ENCODE measurements at regions not wholly inside any gene's neighbourhood (a gene's known extent, or its start where the extent isn't known, plus 50 kb on each side); places are given as distances from the start of the nearest gene placed in this dataset.

DNA sequence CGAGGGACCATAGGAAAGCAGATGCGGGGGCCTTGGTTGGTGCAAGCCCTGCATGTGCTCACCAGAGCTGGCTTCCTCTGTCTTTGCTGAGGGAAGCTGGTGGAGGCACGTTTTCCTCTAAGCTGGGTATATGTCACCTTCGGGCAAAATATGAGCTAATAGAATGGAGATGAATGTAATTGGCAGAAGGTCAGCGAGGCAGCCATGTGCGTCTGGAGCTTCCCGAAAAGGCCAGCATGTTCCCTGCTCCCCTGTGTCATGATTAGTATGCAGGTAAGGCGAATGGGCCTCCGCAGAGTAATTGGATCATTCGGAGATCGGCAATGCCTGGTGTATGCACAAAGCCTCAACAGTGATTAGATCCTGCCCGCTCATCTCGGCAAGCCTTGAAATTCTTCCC is 806.2 kb upstream of the EEF2KMT start:
- no peak for DNase-seq (ENCODE audit: low read depth)

DNA sequence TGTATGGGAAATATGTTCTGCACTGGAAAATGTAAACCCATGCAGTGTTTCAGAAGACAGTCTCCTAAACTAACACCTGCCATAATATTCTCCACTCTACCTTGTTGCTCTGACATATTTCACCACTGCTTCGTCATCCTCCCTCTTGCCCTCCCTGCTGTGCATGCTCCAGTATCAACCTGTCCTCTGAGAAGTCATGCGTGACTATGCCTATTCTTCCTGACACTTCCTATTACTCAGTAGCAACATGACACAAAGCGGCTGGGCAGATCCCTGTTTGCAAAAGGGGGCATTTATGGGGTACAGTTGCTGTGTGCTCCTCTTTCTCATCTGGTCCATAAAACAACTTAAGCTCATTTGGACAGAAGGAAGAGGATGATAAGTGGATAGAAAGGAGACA is 805.6 kb upstream of the EEF2KMT start:
- no peak for DNase-seq (ENCODE audit: low read depth)

DNA sequence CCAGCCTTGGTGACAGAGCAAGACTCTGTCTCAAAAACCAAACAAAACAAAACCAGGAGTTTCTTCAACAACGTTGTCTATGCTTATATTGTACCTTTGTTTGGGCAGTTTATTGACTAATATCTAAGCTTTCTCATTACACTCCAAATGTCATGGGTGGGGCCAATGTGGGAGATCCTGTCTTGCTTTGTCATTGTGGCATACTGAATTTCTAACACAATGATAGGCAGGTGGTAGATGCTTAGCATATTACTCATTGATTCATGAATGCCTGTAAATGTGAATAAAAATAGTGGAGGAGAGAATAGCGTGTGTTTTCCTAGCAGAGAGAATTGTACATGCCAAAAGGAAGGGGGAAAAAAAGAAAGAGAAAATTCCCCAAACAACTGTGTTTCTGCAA is 802.5 kb upstream of the EEF2KMT start:
- no peak for DNase-seq (ENCODE audit: low read depth)

DNA sequence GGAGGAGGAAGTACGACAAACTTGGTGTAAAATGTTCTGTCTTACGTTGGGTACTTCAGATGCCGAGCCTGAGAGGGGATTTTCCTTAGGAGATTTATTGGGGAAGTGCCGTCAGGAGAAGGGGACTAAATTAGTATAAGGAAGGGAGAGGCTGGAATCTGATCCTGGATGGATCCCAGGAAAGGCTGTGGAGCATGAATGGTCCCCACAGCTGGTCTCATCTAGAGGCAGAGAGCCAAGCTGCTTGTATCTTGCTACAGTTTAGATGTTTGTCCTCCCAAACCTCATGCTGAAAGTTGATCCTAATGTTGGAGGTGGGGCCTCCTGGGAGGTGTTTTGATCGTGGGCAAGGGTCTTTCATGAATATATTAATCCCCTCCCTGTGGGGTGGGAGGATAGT is 798.4 kb upstream of the EEF2KMT start:
- DNase-seq (ENCODE audit: low read depth): no peak

DNA sequence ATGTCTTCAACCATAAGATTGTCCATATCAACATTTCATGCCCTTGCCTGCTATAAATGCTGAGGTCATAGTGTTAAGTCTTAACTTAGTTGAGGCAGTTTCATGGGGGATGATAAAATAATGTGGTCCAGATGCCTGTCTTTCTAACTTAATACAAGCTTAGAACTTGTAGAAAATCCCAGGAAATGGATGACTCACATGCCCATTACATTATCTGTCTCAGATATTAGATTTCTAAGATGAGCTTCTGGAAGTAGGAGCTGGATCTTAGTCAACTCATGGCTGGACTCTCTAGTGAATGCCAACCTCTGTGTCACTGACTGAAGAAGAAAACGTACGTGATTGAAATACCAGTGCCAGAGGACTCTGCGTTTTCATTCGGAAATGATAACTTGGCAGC is 797.5 kb upstream of the EEF2KMT start:
- no peak for DNase-seq (ENCODE audit: low read depth)

DNA sequence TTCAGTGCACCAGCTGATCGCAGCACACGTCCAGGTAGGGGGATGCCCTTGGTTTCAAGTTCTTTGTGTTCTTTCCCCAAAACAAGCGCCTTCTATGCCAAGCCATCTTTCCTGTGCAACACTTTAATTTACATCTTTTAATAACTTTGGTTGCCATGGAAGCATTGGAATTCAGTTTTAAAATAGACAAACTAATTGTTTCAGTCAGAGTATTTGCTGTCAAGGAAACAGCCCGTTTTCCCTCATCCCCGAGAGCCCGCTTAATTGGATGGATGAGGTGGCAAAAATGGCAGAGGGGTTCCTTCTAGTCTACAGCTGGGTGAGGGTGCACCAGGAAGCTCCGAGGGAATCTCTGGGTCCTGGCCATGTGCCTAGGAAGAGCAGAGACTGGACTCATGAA is 793.7 kb upstream of the EEF2KMT start:
- DNase-seq (ENCODE audit: low read depth): no peak

DNA sequence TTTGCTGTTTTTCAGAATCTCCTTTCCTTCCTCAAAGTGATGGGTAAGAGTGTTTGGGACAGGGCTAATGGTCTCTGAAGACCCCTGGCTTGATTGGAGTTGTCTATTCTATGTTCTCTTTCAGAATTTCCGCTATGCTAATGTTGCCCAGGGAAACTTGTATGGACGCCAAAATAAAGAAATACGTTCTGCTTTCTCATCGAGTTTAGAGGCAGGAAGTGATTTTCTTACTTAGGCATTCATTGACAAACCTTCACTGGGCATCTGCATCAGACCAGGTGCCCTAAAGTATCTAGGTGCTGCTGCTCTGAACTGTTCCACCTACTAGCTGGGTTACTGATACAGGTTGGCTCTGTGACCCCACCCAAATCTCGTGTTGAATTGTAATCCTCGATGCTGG is 787.9 kb upstream of the EEF2KMT start:
- no peak for DNase-seq (ENCODE audit: low read depth)

DNA sequence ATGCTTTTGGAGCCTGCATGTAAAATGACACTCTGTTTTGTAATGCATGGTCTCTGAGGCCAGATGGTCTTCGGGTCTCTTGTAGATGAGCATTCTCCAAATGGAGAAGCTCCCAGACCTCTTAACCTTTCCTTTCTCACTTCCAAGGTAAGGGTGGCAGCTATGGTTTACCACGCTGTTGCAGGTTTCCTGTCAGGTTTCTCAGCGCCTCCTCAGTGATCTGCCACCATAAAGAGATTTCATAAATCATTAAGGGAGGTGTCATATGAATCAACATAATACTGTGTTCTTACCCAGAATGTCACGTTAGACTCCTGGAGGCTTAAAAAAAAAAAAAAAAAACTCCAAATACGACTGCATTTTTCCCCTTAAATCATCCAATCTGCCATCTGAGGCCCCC is 787.4 kb upstream of the EEF2KMT start:
- DNase-seq (ENCODE audit: low read depth): no peak

DNA sequence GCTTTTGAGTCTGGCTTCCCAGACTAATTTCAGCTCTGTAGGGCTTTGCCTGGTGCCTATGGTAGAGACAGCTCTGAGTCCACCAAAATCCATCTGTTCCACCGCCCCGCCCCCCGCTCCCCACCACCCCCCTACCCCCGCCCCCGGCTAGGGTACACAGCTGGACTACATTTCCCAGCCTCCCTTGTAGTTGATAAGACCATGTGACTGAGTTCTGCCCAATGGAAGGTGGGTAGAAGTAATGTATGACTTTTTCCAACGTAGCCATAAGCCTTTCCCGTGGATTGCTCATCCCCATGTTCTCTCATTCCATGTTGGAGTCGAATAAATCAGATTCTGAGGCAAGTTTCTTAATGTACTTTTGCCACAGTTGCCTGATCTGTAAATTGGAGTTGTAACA is 786.7 kb upstream of the EEF2KMT start:
- no peak for DNase-seq (ENCODE audit: low read depth)

DNA sequence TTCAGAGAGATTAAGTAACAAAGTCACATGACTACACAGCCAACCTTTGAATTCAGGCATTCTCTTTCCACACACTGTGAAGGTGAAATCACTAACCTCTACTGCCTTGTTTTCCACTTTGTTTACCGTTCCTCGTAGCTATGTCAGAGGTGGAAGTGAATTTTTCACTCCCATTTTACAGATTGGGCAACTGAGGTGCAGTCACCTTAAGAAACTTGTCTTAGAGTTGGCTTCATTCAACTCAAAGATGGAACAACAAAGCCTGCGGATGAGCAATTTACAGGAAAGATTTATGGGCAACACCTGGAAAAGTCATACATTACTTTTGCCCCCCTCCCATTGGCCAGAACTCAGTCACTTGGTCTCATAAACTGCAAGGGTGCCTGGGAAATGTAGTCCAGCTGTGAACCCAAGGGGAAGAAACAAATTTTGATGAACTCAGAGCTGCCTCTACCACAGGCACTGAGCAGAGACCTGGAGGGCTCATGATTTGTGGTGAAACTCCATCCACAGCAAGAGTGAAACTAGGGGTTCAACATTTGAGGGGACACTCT is 784.6 kb upstream of the EEF2KMT start:
- DNase-seq (ENCODE audit: low read depth): no peak

DNA sequence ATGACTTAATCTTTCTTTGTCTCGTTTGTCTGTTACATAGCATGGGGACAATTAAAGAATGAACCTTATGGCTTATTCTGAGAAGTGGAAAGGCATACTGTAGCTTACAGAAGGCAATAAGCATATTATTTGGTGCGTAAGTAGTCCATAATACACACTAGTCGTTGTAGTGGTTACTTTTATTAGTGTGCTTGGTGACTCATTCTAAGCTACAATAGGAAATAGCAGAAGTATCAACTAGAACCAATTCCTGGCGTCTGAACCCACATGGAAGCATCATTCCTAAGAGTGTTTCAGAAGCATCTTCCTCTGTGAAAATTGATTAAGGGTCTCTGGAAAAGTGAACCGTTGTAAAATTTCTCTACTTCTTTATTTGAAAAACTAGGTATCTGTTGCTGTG is 777.8 kb upstream of the EEF2KMT start:
- no peak for DNase-seq (ENCODE audit: low read depth)

DNA sequence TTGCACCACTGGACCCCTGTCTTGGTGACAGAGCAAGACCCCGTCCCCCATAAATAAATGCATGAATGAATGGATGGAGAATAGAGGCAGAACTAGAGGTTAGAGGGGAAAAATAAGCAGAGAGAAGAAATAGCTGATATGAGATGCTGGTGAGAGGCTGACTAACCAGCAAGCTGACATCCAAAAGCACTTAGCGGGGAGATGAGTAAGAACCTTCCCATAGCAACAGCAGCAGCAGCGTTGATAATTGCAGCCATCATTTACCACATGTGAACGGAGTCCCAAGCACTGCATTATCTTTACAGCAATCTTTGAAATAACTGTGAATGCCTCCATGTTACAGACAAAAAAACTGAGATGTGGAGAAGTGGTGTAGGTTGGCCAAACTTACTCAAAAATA is 777.3 kb upstream of the EEF2KMT start:
- no peak for DNase-seq (ENCODE audit: low read depth)

DNA sequence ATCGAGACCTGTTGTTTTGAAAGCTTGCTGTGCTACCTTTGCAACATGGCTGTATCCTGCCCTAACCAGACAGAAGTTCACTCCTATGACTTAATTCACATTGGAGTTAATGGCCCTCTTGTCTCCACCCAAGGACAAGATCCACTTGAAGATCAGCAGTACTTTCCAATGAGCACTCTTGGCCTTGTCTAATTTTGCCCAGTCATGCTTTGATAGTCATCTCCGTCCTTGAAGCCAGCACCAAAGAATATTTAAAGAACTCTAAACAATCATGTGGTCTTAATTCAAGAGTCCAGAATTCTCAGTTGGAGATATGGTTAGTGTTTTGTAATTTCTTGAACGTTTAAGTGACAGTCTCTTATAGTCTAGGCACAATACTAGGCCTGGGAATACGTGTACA is 775.6 kb upstream of the EEF2KMT start:
- DNase-seq (ENCODE audit: low read depth): no peak

DNA sequence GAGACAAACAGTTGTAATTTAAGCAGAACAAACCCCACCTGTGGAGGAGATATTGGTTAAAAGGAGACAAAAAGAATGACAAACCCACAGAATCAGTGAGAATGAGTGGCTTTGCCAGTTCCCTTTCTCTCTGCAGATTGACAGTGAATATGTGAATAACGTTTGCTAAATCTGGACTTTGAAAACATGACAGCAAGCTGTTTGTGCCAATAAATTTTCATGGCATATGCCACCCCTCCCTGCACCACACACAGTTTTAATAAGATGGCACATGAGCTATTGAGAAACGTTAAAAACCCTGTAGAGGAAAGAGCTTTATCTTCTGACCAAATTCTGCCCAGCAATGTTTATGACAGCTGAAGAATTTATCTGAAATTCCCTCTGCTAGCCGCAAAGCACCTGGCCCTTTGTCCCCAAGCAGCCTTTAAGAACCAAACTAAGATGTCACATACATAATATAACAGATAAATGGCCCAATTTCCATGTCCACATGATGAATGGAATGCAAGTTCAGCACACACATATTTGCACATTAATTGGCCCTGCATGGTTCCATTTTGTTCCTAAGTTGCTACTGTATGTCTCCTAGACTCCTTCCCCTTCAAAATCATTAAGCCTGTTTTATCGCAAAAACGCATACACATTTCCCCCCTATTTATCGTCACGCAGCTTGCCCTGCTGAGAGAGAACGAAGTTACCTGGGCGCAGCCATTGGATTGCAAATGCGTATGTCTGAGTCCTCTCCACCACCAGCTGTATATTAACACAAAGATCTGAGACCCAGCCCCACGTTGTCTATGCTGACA is 773.5 kb upstream of the EEF2KMT start:
- DNase-seq (ENCODE audit: low read depth): no peak

DNA sequence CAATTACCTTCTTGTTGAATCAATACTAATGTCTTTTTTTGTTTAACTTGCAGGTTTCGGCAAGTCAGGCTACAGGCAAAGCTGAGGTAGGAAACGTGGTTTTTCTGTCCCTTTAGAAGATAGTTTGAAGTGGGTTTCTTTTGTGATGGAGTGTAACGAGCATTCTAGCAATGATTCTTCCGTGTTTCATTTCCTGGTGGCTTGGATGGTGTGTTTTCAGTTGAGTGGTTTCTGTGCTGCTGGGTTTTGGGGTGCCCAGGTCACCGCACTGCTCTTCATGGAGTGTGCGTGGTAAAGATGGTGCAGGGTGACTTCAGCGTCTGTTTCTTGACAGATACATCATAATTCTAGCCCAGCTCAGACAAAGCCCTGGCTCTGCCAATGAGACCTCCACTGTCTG is 769.7 kb upstream of the EEF2KMT start:
- no peak for DNase-seq (ENCODE audit: low read depth)

DNA sequence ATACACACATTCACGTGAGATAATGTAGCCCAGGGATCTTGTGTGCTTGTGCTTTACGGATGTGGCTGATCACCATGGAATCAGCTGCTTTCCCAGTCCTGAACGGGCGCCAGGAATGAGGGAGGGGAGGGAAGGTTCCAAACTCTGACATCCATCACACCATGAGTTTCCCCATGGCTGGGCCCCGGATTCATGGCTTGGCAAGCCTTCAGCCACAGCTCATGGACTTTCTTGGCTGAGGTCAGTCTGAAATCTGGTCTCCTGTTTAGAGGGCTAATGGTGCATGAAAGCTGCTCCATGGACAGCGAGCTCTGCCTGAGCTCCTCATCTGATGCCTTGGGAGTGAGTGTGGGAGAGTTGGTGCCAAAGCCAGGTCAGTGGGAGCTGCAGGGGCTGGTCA is 767.6 kb upstream of the EEF2KMT start:
- no peak for DNase-seq (ENCODE audit: low read depth)

DNA sequence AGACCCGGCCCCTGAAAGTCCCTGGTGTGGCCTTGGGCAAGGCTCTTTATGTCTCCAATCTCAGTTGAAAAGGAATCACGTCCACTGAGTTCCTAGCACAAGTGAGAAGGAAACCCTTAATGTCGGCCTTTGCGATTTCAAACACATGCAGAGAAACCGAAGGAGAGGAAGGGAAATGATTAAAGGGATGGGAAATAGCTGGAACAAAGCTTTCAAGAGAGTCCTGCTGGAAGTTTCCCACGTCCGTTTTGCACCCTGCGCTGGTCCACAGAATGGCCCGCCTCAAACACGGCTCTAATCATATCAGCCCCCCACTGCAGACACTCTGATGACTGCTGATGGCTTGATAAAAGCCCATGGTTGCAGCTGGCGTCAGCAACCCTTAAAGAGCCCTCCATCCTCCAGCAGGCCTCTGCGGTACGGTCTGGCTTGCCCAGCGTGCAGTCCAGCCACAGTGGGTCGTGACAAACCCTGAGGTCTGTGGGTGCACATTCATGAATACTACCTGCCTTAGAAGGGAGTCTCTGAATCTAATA is 765.5 kb upstream of the EEF2KMT start:
- no peak for DNase-seq (ENCODE audit: low read depth)

DNA sequence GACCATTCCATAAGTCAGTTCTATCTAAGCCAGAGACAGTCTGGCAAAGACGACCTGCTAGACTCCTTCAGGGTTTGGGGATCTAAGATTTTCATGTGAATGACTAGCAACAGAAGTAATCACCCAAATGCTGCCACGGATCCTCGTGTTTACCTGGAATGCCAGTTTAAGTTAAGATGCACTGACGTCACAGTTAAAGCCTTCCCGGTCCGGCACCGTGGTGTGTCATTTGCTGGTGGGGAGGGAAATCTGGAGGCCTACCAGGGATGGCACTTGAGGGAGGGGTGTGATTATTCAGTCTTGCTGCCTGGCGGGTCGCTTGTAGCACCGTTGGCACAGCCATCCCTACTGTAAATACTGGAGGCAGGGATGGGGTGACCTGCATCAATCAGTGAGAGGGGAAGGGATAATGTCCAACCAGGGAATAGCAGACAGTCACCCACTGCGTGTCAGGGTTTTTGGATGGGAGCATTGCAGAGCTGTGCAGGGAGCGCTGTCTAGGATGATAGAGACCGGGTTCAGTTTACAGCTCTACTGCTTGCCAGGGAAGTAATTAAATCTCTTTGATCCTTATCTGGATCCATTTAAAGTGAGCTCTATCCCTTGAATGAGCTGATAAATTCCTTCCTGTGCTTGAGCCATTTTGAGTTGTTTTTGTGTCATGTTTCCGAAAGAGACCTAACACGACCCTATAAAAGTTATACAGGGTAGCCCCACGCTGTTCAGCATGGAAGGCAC is 764.7 kb upstream of the EEF2KMT start:
- no peak for DNase-seq (ENCODE audit: low read depth)

DNA sequence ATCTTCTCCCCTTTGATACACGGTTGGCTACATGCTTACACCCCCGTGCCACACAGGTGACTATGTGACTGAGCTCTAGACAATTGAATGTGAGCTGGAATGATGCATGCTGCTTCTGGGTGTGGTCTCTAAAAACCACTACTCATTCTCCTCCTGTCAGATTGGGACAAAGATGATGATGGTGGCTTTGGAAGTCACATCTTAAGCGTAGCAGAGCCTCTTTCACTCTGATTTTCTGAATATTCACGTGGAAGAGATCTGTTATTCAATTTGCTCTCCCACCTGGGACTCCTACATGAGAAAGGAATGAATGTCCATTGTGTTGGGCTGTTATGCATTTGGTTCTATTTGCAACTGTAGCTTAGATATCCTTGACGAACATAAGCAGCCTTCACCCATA is 763.6 kb upstream of the EEF2KMT start:
- DNase-seq (ENCODE audit: low read depth): no peak

DNA sequence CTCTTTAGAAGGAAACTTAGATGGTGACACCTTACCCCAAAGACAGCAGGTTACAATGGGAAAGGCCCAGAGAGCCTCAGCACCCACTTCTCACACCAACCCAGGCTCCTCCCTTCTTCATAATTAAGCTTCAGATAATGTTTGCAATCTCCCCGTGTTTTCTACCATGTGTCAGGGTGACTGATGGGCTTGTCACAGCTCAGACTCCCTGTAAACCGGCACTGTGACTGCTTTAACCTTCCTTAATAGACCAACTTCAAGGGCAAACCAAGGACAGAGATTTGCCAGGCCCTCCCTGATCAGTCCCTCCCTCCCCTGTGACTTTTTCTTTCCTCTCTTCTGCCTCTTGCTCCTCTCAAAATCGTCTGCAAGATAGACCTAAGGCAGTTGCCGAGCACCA is 760.6 kb upstream of the EEF2KMT start:
- no peak for DNase-seq (ENCODE audit: low read depth)

DNA sequence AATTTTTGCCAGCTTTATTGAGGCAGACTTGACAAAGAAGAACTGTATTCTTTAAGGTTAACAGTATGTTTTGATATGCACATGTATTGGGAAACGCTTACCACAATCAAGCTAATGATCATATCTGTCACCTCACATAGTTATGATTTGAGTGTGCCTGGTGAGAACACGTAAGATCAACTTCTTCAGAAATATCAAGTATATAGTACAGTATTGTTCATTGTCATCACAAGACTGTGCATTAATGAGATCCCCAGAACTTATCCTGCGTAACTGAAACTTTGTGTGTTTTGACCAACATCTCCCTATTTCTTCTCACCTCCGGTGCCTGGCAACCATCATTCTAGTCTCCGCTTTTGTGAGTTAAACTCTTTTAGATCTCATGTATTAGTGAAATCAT is 756.4 kb upstream of the EEF2KMT start:
- no peak for DNase-seq (ENCODE audit: low read depth)

DNA sequence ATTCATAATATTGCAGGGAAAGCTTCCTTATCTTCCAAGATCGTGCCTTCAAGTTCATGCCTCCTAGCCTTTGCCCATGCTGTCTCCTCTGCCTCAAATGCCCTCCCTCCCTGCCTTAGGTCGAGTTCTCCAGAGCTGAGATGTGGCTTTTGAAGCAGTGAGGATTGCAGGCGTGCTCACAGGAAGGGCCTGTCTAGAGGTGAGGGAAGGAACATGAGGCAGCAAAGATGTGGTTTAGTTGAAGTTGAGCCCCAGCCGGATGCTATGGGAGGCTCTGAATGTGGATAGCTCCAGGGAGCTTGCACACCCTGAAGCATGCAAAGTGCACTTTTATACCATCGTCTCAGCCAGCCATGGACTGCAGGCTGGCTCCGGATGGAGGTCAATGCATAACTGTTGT is 754.6 kb upstream of the EEF2KMT start:
- no peak for DNase-seq (ENCODE audit: low read depth)

DNA sequence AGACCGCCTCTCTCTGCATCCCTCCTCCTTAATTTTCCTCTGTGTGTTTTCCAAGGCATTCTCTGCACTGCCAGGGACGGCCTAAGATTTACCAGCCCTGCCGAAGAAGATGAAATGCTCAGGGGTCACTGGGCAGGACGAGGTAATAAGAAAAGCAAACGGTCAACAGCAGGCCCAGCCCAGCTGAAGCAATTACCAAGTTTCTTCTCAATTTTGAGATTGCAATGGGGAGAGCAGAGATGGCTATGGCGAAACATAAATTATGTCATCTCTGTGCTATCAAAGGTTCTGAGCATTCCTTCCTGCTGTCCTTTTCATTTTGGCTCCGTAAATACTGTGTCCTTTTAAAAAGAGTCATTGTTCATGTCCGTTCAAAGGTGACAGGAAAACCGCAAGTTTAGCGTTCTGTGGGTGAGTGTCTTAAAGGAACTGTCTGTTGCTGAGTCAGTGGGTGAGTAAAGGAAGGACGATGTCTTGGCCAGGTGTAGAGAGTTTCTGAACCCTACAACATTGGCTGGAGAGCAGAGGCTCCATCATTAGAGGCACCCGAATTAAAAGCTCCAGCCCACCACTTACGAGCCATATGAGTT is 753.9 kb upstream of the EEF2KMT start:
- no peak for DNase-seq (ENCODE audit: low read depth)

Measured in stimulated activated CD8-positive, alpha-beta memory T cell treated with anti-CD3 and anti-CD28 coated beads, Interleukin-15, amount 100 ng/mL, for 24 hours (primary cell).